ENCODE measurements at regions not wholly inside any gene's neighbourhood (a gene's known extent, or its start where the extent isn't known, plus 50 kb on each side); places are given as distances from the start of the nearest gene placed in this dataset.

DNA sequence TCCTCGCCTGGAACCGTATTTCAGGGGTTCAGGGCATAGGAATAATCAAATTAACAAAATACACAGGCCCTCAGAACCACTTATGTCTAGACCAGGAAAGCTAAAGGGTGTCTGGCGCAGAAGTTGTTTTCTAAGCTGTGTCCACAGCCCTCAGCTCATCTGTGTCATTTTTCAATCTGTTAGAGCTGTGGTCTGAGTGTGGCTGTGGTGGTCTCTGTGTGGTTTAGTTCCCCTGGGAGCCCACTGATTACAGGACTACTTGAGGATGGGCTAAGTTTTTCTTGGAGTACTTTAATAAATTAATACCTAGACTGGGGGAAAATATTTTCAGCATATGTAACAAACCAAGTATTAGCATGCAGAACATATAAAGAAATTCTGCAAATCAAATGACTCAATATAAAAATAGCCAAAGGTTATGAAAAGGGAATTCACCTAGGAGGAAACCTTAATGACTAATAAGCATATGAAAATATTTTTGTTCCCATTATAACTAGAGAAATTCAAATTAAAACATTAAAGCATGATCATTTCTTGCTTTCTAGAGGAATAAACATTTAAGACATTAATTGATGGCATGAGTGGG, 186.3 kb downstream of the SATB1 start:
- H3K9me3 Mint-ChIP-seq, result no peaks in the 10 kb centered on the region
- ATAC-seq (replicated peaks in 1 of 4) (no peak), DNase-seq (no peak)
- Histone ChIP-seq H3K4me3 (ENCODE audit: control insufficient read depth in 1 of 2, extremely low read depth in 1 of 2, low read length in 1 of 2) (no peak overlapping the region), H3K27me3 (replicated peaks in 1 of 2; ENCODE audit: control insufficient read depth in 2 of 2, extremely low read depth in 1 of 2, insufficient read depth in 2 of 2, low read length in 1 of 2) (peaks cover 0 to 3% of the 10 kb centered on the region in 2 experiments), H3K27ac (ENCODE audit: low read length) (no peak overlapping the region), H3K4me1 (ENCODE audit: control insufficient read depth in 1 of 2, extremely low read depth in 1 of 2, insufficient read depth in 2 of 2, low read length in 2 of 2) (no peaks in the 10 kb centered on the region), H3K9me3 (no peaks in the 10 kb centered on the region), H3K36me3 (ENCODE audit: control insufficient read depth in 2 of 2, extremely low read depth in 1 of 2, insufficient read depth in 1 of 2, low read length in 1 of 2) (no peaks in the 10 kb centered on the region)
- H3K4me1 Mint-ChIP-seq, result no peaks in the 10 kb centered on the region
- H3K36me3 Mint-ChIP-seq, result no peaks in the 10 kb centered on the region
- peaks cover 8 to 21% of the 10 kb centered on the region in 2 donors for H3K27me3 Mint-ChIP-seq
- WGBS (ENCODE audit: insufficient coverage), result no CpG with 5 or more reads among the region's 3 CpGs
- no peak overlapping the region for H3K4me3 Mint-ChIP-seq
- H3K27ac Mint-ChIP-seq, result no peak overlapping the region
- CTCF ChIA-PET, result interaction anchor here in 1 of 2 donors (0.6 kb wide), 1 partner anchor 154 kb away, joined by 5 read pairs; no protein-coding TSS in a partner anchor
- POLR2A ChIA-PET, result no interaction called here

DNA sequence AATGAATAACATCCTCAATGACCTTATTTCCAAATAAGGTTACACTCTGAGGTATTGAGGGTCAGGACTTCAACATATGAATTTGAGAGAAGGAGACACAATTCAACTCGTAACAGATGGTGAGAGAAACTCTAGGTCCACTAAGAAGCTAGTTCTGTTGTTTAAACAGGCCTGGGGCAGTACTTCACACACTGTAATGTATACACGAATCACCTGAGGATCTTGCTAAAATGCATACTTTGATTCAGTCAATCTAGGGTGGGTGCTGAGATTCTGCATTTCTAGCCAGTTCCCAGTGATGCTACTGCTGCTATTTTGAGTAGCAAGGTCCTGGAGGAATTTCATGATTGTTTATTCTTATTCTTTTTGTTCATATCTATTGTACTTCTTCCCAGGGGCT, 186.8 kb downstream of the SATB1 start:
- POLR2A ChIA-PET, result no interaction called here
- no peak overlapping the region for H3K27ac ChIP-seq (ENCODE audit: low read length)
- 100% methylated on average over 2 of the region's 2 CpGs for WGBS (ENCODE audit: insufficient coverage)
- Mint-ChIP-seq H3K9me3 (no peaks in the 10 kb centered on the region), H3K27me3 (peaks cover 8 to 24% of the 10 kb centered on the region in 2 donors), H3K36me3 (no peaks in the 10 kb centered on the region), H3K4me3 (no peak overlapping the region), H3K4me1 (no peaks in the 10 kb centered on the region), H3K27ac (no peak overlapping the region)
- ATAC-seq (replicated peaks in 1 of 4) (no peak), DNase-seq (no peak)
- H3K27me3 ChIP-seq (replicated peaks in 1 of 2; ENCODE audit: control insufficient read depth in 2 of 2, extremely low read depth in 1 of 2, insufficient read depth in 2 of 2, low read length in 1 of 2), result peaks cover 0 to 3% of the 10 kb centered on the region in 2 experiments
- no peaks in the 10 kb centered on the region for H3K9me3 ChIP-seq
- H3K36me3 ChIP-seq (ENCODE audit: control insufficient read depth in 2 of 2, extremely low read depth in 1 of 2, insufficient read depth in 1 of 2, low read length in 1 of 2), result no peaks in the 10 kb centered on the region
- CTCF ChIA-PET, result interaction anchor here in 1 of 2 donors (0.6 kb wide), 1 partner anchor 154 kb away, joined by 5 read pairs; no protein-coding TSS in a partner anchor
- H3K4me1 ChIP-seq (ENCODE audit: control insufficient read depth in 1 of 2, extremely low read depth in 1 of 2, insufficient read depth in 2 of 2, low read length in 2 of 2), result no peaks in the 10 kb centered on the region
- H3K4me3 ChIP-seq (ENCODE audit: control insufficient read depth in 1 of 2, extremely low read depth in 1 of 2, low read length in 1 of 2), result no peak overlapping the region

DNA sequence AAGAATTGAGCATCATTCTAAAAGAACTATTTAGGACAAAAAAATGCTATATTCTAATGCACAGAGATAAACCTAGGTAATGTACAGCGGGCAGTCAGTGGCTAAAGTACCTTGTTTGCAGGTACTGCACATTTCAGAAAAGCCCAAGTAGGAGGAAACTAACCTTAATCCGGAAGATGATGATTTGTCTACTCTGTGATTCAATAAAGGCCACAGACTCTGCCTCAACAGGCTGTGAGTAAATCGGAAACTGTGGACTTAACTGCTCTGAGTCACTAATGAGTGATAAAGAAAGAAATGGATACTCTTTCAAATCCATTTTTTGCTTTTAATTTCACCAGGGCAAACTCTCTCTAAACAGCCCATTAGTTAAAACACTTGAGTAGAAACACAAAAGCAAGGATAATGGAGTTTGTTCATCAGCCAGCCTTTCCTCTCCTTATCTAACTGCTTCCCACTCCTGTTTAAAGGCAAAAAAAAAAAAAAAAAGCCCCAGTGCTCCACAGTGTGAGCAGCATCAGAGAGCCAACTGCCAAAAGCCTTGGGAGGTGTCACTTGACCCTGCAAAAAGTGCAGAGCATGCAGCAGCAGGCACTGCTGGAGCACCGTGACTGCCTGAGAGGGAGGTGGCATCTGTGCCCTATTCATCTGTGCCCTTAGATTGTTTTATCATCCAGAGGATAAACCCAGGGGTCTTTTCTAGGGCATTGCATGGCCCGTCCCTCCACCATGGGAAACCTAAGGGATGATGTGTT, 187.7 kb downstream of the SATB1 start:
- POLR2A ChIA-PET, result no interaction called here
- no peak for ATAC-seq (replicated peaks in 1 of 4)
- 67% methylated on average over 2 of the region's 5 CpGs for WGBS (ENCODE audit: insufficient coverage)
- Mint-ChIP-seq H3K4me1 (no peaks in the 10 kb centered on the region), H3K9me3 (no peaks in the 10 kb centered on the region), H3K27me3 (peaks cover 13 to 29% of the 10 kb centered on the region in 2 donors), H3K36me3 (no peaks in the 10 kb centered on the region), H3K4me3 (no peak overlapping the region), H3K27ac (no peak overlapping the region)
- Histone ChIP-seq H3K27ac (ENCODE audit: low read length) (no peak overlapping the region), H3K4me3 (ENCODE audit: control insufficient read depth in 1 of 2, extremely low read depth in 1 of 2, low read length in 1 of 2) (no peak overlapping the region), H3K4me1 (ENCODE audit: control insufficient read depth in 1 of 2, extremely low read depth in 1 of 2, insufficient read depth in 2 of 2, low read length in 2 of 2) (no peaks in the 10 kb centered on the region), H3K36me3 (ENCODE audit: control insufficient read depth in 2 of 2, extremely low read depth in 1 of 2, insufficient read depth in 1 of 2, low read length in 1 of 2) (no peaks in the 10 kb centered on the region), H3K27me3 (replicated peaks in 1 of 2; ENCODE audit: control insufficient read depth in 2 of 2, extremely low read depth in 1 of 2, insufficient read depth in 2 of 2, low read length in 1 of 2) (peaks cover 0 to 3% of the 10 kb centered on the region in 2 experiments), H3K9me3 (no peaks in the 10 kb centered on the region)
- DNase-seq, result no peak
- CTCF ChIA-PET, result no interaction called here

DNA sequence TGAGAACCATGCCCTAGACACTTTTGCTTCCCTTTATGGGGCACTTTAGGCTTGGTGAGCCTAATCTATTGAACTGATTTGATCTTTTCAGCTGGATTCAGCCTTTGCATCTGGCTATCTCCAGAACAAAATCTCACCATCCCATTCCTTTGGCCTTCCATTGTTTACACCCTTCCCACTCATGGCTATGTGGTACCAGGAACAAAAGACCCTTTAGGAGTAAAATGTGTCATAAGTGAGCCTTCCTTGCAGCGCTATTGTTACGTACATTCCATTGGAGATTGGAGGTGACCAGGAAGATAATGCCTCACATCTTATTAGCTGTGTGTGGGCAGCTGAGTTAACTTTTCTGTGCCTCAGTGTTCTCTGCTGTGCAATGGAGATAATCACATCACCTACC, 188.4 kb downstream of the SATB1 start:
- CTCF ChIA-PET, result no interaction called here
- POLR2A ChIA-PET, result no interaction called here
- peaks cover 13 to 27% of the 10 kb centered on the region in 2 donors for H3K27me3 Mint-ChIP-seq
- H3K27ac Mint-ChIP-seq, result no peak overlapping the region
- no peaks in the 10 kb centered on the region for H3K4me1 Mint-ChIP-seq
- no peak overlapping the region for H3K4me3 ChIP-seq (ENCODE audit: control insufficient read depth in 1 of 2, extremely low read depth in 1 of 2, low read length in 1 of 2)
- no CpG with 5 or more reads among the region's 2 CpGs for WGBS (ENCODE audit: insufficient coverage)
- peaks cover 0 to 3% of the 10 kb centered on the region in 2 experiments for H3K27me3 ChIP-seq (replicated peaks in 1 of 2; ENCODE audit: control insufficient read depth in 2 of 2, extremely low read depth in 1 of 2, insufficient read depth in 2 of 2, low read length in 1 of 2)
- no peak overlapping the region for H3K4me3 Mint-ChIP-seq
- no peaks in the 10 kb centered on the region for H3K36me3 ChIP-seq (ENCODE audit: control insufficient read depth in 2 of 2, extremely low read depth in 1 of 2, insufficient read depth in 1 of 2, low read length in 1 of 2)
- H3K4me1 ChIP-seq (ENCODE audit: control insufficient read depth in 1 of 2, extremely low read depth in 1 of 2, insufficient read depth in 2 of 2, low read length in 2 of 2), result no peaks in the 10 kb centered on the region
- ATAC-seq (replicated peaks in 1 of 4) (no peak), DNase-seq (no peak)
- H3K27ac ChIP-seq (ENCODE audit: low read length), result no peak overlapping the region
- no peaks in the 10 kb centered on the region for H3K36me3 Mint-ChIP-seq
- H3K9me3 ChIP-seq, result no peaks in the 10 kb centered on the region
- H3K9me3 Mint-ChIP-seq, result no peaks in the 10 kb centered on the region

DNA sequence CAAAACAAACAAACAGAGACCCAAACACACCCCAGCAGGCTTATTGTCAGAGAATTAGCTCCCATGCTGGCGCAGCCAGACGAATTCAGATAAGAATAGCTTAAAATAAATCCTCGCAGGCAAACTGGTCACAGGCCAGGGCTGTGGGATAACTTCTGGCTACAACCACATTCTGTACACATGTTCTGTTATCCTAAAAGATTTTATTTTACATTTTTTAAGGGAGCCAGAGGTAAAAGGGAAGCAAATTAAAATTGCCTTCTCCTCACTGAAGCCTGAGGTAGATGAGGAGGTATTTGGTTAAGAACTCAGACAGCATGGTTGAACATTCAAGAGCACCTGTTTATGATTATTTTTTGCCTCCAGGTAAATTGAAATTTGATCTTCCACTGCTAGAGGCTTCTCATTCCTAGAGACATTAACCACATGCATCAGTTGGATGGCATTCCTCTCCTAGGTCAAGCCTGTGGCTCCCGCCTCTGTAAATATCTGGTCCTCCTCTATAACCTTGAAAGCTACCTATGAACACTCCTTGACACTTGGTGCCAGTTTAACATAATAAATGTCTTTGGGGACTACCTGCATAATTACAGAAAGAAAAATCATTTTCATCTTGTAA, 190.3 kb downstream of the SATB1 start:
- H3K4me1 ChIP-seq (ENCODE audit: control insufficient read depth in 1 of 2, extremely low read depth in 1 of 2, insufficient read depth in 2 of 2, low read length in 2 of 2), result no peaks in the 10 kb centered on the region
- Mint-ChIP-seq H3K4me3 (no peak overlapping the region), H3K9me3 (no peaks in the 10 kb centered on the region), H3K27me3 (peaks cover 16 to 21% of the 10 kb centered on the region in 2 donors), H3K4me1 (no peaks in the 10 kb centered on the region), H3K27ac (no peak overlapping the region), H3K36me3 (no peaks in the 10 kb centered on the region)
- no peak for DNase-seq
- no peaks in the 10 kb centered on the region for H3K9me3 ChIP-seq
- H3K27me3 ChIP-seq (replicated peaks in 1 of 2; ENCODE audit: control insufficient read depth in 2 of 2, extremely low read depth in 1 of 2, insufficient read depth in 2 of 2, low read length in 1 of 2), result peaks cover 0 to 3% of the 10 kb centered on the region in 2 experiments
- ChIA-PET CTCF (no interaction called here), POLR2A (no interaction called here)
- H3K36me3 ChIP-seq (ENCODE audit: control insufficient read depth in 2 of 2, extremely low read depth in 1 of 2, insufficient read depth in 1 of 2, low read length in 1 of 2), result no peaks in the 10 kb centered on the region
- H3K27ac ChIP-seq (ENCODE audit: low read length), result no peak overlapping the region
- ATAC-seq (replicated peaks in 1 of 4), result no peak
- no CpG with 5 or more reads among the region's 4 CpGs for WGBS (ENCODE audit: insufficient coverage)
- H3K4me3 ChIP-seq (ENCODE audit: control insufficient read depth in 1 of 2, extremely low read depth in 1 of 2, low read length in 1 of 2), result no peak overlapping the region

DNA sequence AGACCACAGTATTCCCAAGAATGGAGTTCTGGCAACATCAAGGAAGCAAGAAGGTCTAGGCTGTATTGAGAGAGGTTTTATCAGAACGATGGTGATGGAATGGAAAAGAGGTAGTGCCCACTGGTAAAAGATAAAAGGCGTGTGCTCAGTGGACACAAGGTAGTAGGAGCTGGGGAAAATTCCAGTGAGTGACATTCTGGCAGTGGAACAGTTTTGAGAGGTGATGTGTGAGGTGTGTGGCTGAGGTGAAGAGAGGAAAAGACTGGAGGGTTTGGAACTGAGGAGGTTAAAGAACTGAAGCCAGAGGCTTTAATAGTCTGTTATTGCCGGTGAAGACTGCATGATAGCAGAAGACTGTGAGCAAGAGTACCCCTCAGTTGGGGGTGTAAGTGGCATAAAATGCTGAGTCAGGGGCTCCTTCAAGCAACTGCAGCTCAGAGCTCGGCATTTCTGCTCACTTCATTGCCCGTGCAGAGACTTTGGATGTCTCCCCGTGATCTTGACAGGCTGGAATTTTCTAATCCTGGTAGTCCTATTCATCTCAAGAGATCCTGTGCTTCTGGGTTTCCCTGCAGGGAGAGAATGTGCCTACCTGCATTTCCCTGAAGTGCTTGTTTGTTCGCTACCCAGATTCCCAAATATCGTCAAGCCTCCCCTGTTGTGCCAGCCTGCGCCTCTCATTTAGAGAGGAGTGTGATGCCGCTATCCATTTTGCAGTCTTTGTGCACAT, 191.0 kb downstream of the SATB1 start:
- Histone ChIP-seq H3K27me3 (replicated peaks in 1 of 2; ENCODE audit: control insufficient read depth in 2 of 2, extremely low read depth in 1 of 2, insufficient read depth in 2 of 2, low read length in 1 of 2) (peaks cover 0 to 3% of the 10 kb centered on the region in 2 experiments), H3K27ac (ENCODE audit: low read length) (no peak overlapping the region), H3K9me3 (no peaks in the 10 kb centered on the region), H3K4me3 (ENCODE audit: control insufficient read depth in 1 of 2, extremely low read depth in 1 of 2, low read length in 1 of 2) (no peak overlapping the region), H3K4me1 (ENCODE audit: control insufficient read depth in 1 of 2, extremely low read depth in 1 of 2, insufficient read depth in 2 of 2, low read length in 2 of 2) (no peaks in the 10 kb centered on the region), H3K36me3 (ENCODE audit: control insufficient read depth in 2 of 2, extremely low read depth in 1 of 2, insufficient read depth in 1 of 2, low read length in 1 of 2) (no peaks in the 10 kb centered on the region)
- CTCF ChIA-PET, result no interaction called here
- no peak overlapping the region for H3K27ac Mint-ChIP-seq
- H3K4me1 Mint-ChIP-seq, result no peaks in the 10 kb centered on the region
- H3K36me3 Mint-ChIP-seq, result no peaks in the 10 kb centered on the region
- peaks cover 16% of the 10 kb centered on the region in 2 donors for H3K27me3 Mint-ChIP-seq
- no peaks in the 10 kb centered on the region for H3K9me3 Mint-ChIP-seq
- ATAC-seq (replicated peaks in 1 of 4) (no peak), DNase-seq (no peak)
- no peak overlapping the region for H3K4me3 Mint-ChIP-seq
- POLR2A ChIA-PET, result no interaction called here
- WGBS (ENCODE audit: insufficient coverage), result 86% methylated on average over 8 of the region's 10 CpGs
